Iris pigment epithelial cell (primary cell): ENCODE measurements at regions not wholly inside any gene's neighbourhood (a gene's known extent, or its start where the extent isn't known, plus 50 kb on each side); places are given as distances from the start of the nearest gene placed in this dataset.

Experiments
- DNase-seq: peaks from one replicate; pipeline ENCODE4 v3.0.0-alpha.2; 2011; ENCODE audit warnings: low read depth

- DNase-seq = no peak
These were observed 54.6 kb upstream of the DEPDC1 start for GRCh38 chr1:68551459-68551858.

GRCh38 chr1:68558321-68559026 is 61.6 kb upstream of the DEPDC1 start:
- no peak for DNase-seq

GRCh38 chr1:68565923-68566322 is 69.0 kb upstream of the DEPDC1 start:
- DNase-seq = no peak

GRCh38 chr1:68570871-68571270 is 74.0 kb upstream of the DEPDC1 start:
- DNase-seq = no peak

- peak; percentile 6 for DNase-seq
These were observed 74.8 kb upstream of the DEPDC1 start for GRCh38 chr1:68571454-68572235.

- no peak for DNase-seq
These were observed 88.5 kb upstream of the DEPDC1 start for GRCh38 chr1:68585351-68585750.

- DNase-seq = no peak
These were observed 89.9 kb upstream of the DEPDC1 start for GRCh38 chr1:68586766-68587165.

GRCh38 chr1:68588304-68588703 is 91.4 kb upstream of the DEPDC1 start:
- DNase-seq = no peak

- no peak for DNase-seq
These were observed 93.6 kb upstream of the DEPDC1 start for GRCh38 chr1:68590473-68590872.

GRCh38 chr1:68594851-68595250 is 98.0 kb upstream of the DEPDC1 start:
- DNase-seq = no peak

- peak; percentile 16 for DNase-seq
These were observed 103.3 kb upstream of the DEPDC1 start for GRCh38 chr1:68600049-68600661.

- no peak for DNase-seq
These were observed 111.4 kb upstream of the DEPDC1 start for GRCh38 chr1:68608289-68608688.

DNA sequence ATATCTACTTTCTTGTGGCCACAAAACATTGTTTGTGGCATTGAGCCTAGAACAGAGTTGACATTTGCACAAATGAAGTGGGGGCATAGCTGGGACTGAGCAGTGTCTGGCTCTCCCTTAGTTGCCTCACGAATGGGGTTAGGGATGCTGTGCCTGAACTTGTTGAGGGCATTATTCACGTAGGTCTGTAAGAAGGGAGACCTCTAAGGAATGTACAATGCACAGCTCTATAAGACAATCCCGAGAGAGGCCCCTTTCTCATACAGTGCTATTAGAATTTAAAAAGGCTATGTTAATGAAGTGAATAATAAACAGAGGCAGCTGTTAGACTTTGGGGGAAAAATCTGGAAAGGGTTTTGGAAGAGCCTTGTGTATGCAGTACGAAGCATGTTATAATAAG is 118.4 kb upstream of the DEPDC1 start:
- no peak for DNase-seq

DNA sequence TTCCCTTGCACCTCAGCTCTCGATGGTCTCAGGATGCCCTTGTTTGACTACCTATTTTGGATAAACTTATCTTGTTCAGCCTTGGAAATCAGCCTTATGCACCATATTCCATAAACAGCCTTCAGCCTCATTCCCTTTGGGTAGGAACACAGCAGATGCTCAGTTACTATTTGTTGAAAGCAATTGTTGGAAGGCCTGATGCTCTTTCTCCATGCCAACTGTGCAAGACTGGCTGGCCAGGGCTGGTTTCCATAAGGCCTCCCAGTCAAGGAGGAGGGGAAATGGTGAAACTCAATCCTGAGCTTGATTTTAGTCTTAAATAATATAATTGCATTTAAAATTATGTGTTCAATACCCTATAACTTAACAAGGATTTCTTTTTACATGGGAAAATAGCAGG is 121.1 kb upstream of the DEPDC1 start:
- DNase-seq = no peak

DNA sequence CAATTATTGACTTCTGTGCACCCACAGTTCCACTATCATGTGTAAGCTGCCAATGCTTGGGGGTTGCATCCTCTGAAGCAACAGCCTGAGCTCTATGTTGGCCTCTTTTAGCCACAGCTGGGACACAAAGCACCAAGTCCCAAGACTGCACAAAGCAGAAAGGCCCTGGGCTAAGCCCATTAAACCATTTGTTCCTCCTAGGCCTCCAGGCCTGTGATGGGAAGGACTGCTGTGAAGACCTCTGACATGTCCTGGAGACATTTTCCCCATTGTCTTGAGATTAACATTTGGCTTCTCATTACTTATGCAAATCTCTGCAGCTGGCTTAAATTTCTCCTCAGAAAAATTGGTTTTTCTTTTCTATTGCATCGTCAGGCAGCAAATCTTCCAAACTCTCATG is 123.7 kb upstream of the DEPDC1 start:
- no peak for DNase-seq

DNA sequence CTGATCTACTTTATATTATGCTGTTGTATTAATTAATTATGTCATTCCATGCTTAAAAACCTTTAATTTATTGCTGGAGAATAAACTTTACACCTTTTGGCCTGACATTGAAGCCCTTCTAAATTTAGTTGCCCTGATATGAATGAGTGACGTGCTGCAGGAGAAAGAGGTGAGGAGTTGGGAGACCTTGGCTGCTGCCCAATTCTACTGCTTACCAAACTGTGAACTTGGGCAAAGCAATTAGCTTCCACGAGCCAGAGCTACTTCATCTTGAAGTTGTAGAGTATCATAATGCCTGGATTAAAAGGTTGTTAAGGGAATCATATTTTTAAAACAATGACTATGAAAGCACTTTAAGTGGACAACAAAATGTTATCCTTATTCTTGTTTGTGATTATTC is 126.8 kb upstream of the DEPDC1 start:
- no peak for DNase-seq

- DNase-seq = peak; percentile 15
These were observed 127.4 kb upstream of the DEPDC1 start for GRCh38 chr1:68624233-68624632.

- DNase-seq = no peak
These were observed 128.7 kb upstream of the DEPDC1 start for GRCh38 chr1:68625624-68626023.

- no peak for DNase-seq
These were observed 136.4 kb upstream of the DEPDC1 start for GRCh38 chr1:68633141-68633919.

GRCh38 chr1:68644504-68644903 is 147.6 kb upstream of the DEPDC1 start:
- no peak for DNase-seq

GRCh38 chr1:68651115-68651514 is 154.2 kb upstream of the DEPDC1 start:
- no peak for DNase-seq

GRCh38 chr1:68653882-68654281 is 157.0 kb upstream of the DEPDC1 start:
- no peak for DNase-seq
